Gastroesophageal sphincter (tissue), 3 donors: ENCODE measurements at regions not wholly inside any gene's neighbourhood (a gene's known extent, or its start where the extent isn't known, plus 50 kb on each side); places are given as distances from the start of the nearest gene placed in this dataset.

ENCODE experiments used
- EP300 ChIP-seq: sonication (generic); formaldehyde crosslinking; IDR thresholded peaks from one replicate; pipeline ENCODE4 v1.6.1; 2017; ENCODE audit warnings: antibody characterized with exemption, mild to moderate bottlenecking
- POLR2A ChIP-seq, 2 donors: fragments of 450-650 bp; IDR thresholded peaks; one replicate each; pipeline ENCODE4 v1.6.1; 2017; ENCODE audit warnings: antibody characterized with exemption in 2 of 2, mild to moderate bottlenecking in 2 of 2, moderate library complexity in 1 of 2
- POLR2AphosphoS5 ChIP-seq: sonication (generic); formaldehyde crosslinking; IDR thresholded peaks from one replicate; pipeline ENCODE4 v1.6.1; 2017; ENCODE audit warnings: antibody characterized with exemption
- TF ChIP-seq, protein P1 (sequence below), 4 experiments: fragments of 200-600 bp in 2 of 4; fragments of 450-650 bp in 2 of 4; sonication (generic) in 1 of 4; IDR thresholded peaks; one replicate each; pipeline ENCODE4 v1.5.1; 2017 to 2019; ENCODE audit warnings: antibody characterized with exemption in 4 of 4, mild to moderate bottlenecking in 2 of 4, moderate library complexity in 2 of 4

DNA sequence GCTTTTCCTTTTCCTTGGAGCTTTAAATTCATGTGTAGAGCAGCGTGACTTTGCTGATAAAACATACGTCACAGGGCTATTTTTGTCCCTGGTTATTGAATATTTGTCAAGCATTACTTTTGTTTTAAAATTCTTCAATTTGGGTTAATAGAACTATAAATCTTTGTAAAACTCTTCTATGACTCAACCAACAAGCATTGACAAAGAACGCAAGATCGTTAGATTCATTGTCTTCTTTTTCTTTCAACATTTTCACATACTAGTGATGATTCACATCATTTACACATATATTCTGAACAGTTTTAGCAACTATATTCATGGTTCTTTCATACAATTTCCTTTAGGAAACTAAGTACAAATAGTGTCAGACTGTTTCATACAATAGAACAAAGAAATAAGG, 72.0 kb upstream of the GPM6A start:
- TF ChIP-seq, protein P1, sequence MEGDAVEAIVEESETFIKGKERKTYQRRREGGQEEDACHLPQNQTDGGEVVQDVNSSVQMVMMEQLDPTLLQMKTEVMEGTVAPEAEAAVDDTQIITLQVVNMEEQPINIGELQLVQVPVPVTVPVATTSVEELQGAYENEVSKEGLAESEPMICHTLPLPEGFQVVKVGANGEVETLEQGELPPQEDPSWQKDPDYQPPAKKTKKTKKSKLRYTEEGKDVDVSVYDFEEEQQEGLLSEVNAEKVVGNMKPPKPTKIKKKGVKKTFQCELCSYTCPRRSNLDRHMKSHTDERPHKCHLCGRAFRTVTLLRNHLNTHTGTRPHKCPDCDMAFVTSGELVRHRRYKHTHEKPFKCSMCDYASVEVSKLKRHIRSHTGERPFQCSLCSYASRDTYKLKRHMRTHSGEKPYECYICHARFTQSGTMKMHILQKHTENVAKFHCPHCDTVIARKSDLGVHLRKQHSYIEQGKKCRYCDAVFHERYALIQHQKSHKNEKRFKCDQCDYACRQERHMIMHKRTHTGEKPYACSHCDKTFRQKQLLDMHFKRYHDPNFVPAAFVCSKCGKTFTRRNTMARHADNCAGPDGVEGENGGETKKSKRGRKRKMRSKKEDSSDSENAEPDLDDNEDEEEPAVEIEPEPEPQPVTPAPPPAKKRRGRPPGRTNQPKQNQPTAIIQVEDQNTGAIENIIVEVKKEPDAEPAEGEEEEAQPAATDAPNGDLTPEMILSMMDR (IDR thresholded peaks at IDR 0.05): no peak
- no peak for TF ChIP-seq POLR2A (IDR thresholded peaks at IDR 0.05)
- TF ChIP-seq EP300: no peak
- TF ChIP-seq POLR2AphosphoS5: no peak
